ENCODE measurements at regions not wholly inside any gene's neighbourhood (a gene's known extent, or its start where the extent isn't known, plus 50 kb on each side); places are given as distances from the start of the nearest gene placed in this dataset.
"Not testable (repeated sequence)": the region's sequence is repeated elsewhere in the genome, so short reads cannot be mapped to it uniquely, and the experiment has no call there.

- no peaks in the 10 kb centered on the region for H3K4me1 ChIP-seq
Measured at GRCh38 chrX:96480081-96480480, 204.6 kb upstream of the DIAPH2 start.

GRCh38 chrX:96481831-96482230 lies 202.8 kb upstream of the DIAPH2 start:
- Histone ChIP-seq H3K4me1 (no peaks in the 10 kb centered on the region), H3K4me3 (no peak overlapping the region), H3K9me3 (no peaks in the 10 kb centered on the region), H3K36me3 (no peaks in the 10 kb centered on the region), H3K27ac (no peak overlapping the region), H3K27me3 (no peaks in the 10 kb centered on the region)
- intact Hi-C loops (cut with DNase I): no loop called here
- ATAC-seq (no peak), DNase-seq (no peak)
- no peak for TF ChIP-seq CTCF (IDR thresholded peaks at IDR 0.05)

More at GRCh38 chrX:96480081-96480480, 204.6 kb upstream of the DIAPH2 start:
- no peak overlapping the region for H3K4me3 ChIP-seq
- no peak for ATAC-seq
- no peak for DNase-seq
- H3K27me3 ChIP-seq: no peaks in the 10 kb centered on the region
- intact Hi-C loops (cut with DNase I): no loop called here
- H3K9me3 ChIP-seq: no peaks in the 10 kb centered on the region
- no peaks in the 10 kb centered on the region for H3K36me3 ChIP-seq
- no peak overlapping the region for H3K27ac ChIP-seq
- TF ChIP-seq CTCF (IDR thresholded peaks at IDR 0.05): no peak

GRCh38 chrX:96483647-96484160 lies 200.9 kb upstream of the DIAPH2 start:
- TF ChIP-seq CTCF (IDR thresholded peaks at IDR 0.05): no peak
- no peak overlapping the region for H3K27ac ChIP-seq
- no peaks in the 10 kb centered on the region for H3K4me1 ChIP-seq
- no peak overlapping the region for H3K4me3 ChIP-seq
- intact Hi-C loops (cut with DNase I): no loop called here
- H3K27me3 ChIP-seq: no peaks in the 10 kb centered on the region
- H3K9me3 ChIP-seq: no peaks in the 10 kb centered on the region
- DNase-seq: no peak
- H3K36me3 ChIP-seq: no peaks in the 10 kb centered on the region
- ATAC-seq: no peak

- H3K27ac ChIP-seq; H3K4me3 ChIP-seq; H3K27me3 ChIP-seq; intact Hi-C loops (cut with DNase I); H3K4me1 ChIP-seq; ATAC-seq; H3K36me3 ChIP-seq; DNase-seq; H3K9me3 ChIP-seq: not testable (repeated sequence)
Measured at GRCh38 chrX:96486687-96487086, 198.0 kb upstream of the DIAPH2 start.

- H3K27me3 ChIP-seq: no peaks in the 10 kb centered on the region
- no peak overlapping the region for H3K27ac ChIP-seq
- TF ChIP-seq CTCF (IDR thresholded peaks at IDR 0.05): no peak
- intact Hi-C loops (cut with DNase I): no loop called here
- DNase-seq (no peak), ATAC-seq (no peak)
- H3K4me3 ChIP-seq: no peak overlapping the region
- no peaks in the 10 kb centered on the region for H3K36me3 ChIP-seq
- H3K9me3 ChIP-seq: no peaks in the 10 kb centered on the region
- H3K4me1 ChIP-seq: no peaks in the 10 kb centered on the region
Measured at GRCh38 chrX:96502507-96502906, 182.1 kb upstream of the DIAPH2 start.

GRCh38 chrX:96529386-96529785 lies 155.3 kb upstream of the DIAPH2 start:
- ATAC-seq; intact Hi-C loops (cut with DNase I); H3K4me1 ChIP-seq; H3K27ac ChIP-seq; H3K27me3 ChIP-seq; H3K4me3 ChIP-seq; H3K9me3 ChIP-seq; H3K36me3 ChIP-seq; DNase-seq: not testable (repeated sequence)

Data from left lung (tissue), 4 donors.